Testis (tissue), 2 donors: ENCODE measurements at regions not wholly inside any gene's neighbourhood (a gene's known extent, or its start where the extent isn't known, plus 50 kb on each side); places are given as distances from the start of the nearest gene placed in this dataset.
"Not testable (repeated sequence)": the region's sequence is repeated elsewhere in the genome, so short reads cannot be mapped to it uniquely, and the experiment has no call there.

ENCODE experiments used
- POLR2A ChIP-seq: fragments of 450-650 bp; IDR thresholded peaks from one replicate; pipeline ENCODE4 v1.6.1; 2017; ENCODE audit warnings: antibody characterized with exemption, mild to moderate bottlenecking, moderate library complexity
- TF ChIP-seq, protein P1 (sequence below), 3 experiments: fragments of 450-650 bp in 2 of 3; fragments of 200-600 bp in 1 of 3; sonication (generic) in 1 of 3; IDR thresholded peaks; one replicate each; pipeline ENCODE4 v1.5.1; 2016 to 2019; ENCODE audit warnings: antibody characterized with exemption in 3 of 3, mild to moderate bottlenecking in 2 of 3, moderate library complexity in 1 of 3

DNA sequence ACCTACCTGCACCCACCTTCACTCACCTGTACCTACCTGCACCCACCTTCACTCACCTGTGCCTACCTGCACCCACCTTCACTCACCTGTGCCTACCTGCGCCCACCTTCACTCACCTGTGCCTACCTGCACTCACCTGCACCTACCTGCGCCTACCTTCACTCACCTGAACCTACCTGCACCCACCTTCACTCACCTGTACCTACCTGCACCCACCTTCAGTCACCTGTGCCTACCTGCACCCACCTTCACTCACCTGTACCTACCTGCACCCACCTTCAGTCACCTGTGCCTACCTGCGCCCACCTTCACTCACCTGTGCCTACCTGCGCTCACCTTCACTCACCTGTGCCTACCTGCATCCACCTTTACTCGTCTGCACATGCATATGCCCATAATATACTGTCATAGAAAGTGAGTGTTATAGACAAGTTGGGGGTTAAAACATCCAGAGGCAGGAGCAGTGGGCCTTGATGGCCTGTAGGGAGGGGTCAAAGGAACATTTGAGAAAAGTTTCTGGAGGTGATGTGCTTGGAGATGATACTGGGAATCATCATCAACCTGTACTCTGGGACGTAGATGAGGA lies 232.9 kb upstream of the ZFP64 start:
- TF ChIP-seq POLR2A, result not testable (repeated sequence)
- TF ChIP-seq, protein P1, sequence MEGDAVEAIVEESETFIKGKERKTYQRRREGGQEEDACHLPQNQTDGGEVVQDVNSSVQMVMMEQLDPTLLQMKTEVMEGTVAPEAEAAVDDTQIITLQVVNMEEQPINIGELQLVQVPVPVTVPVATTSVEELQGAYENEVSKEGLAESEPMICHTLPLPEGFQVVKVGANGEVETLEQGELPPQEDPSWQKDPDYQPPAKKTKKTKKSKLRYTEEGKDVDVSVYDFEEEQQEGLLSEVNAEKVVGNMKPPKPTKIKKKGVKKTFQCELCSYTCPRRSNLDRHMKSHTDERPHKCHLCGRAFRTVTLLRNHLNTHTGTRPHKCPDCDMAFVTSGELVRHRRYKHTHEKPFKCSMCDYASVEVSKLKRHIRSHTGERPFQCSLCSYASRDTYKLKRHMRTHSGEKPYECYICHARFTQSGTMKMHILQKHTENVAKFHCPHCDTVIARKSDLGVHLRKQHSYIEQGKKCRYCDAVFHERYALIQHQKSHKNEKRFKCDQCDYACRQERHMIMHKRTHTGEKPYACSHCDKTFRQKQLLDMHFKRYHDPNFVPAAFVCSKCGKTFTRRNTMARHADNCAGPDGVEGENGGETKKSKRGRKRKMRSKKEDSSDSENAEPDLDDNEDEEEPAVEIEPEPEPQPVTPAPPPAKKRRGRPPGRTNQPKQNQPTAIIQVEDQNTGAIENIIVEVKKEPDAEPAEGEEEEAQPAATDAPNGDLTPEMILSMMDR (IDR thresholded peaks at IDR 0.05), result not testable (repeated sequence)
